Testis (tissue), 2 donors: ENCODE measurements at regions not wholly inside any gene's neighbourhood (a gene's known extent, or its start where the extent isn't known, plus 50 kb on each side); places are given as distances from the start of the nearest gene placed in this dataset.

Experiments used
- DNase-seq: peaks from one replicate; pipeline ENCODE4 v3.0.0-alpha.2; 2019
- H3K27ac ChIP-seq, 2 donors: fragments of 200-600 bp; sonication (generic); one replicate each; pipeline ENCODE4 v1.5.1; 2019
- H3K27me3 ChIP-seq: fragments of 200-600 bp; sonication (generic); one replicate; pipeline ENCODE4 v1.5.1; 2019
- H3K36me3 ChIP-seq: fragments of 200-600 bp; sonication (generic); one replicate; pipeline ENCODE4 v1.5.1; 2017; ENCODE audit warnings: low read depth; ENCODE audit errors: missing control alignments
- H3K4me1 ChIP-seq: fragments of 200-600 bp; sonication (generic); one replicate; pipeline ENCODE4 v1.5.1; 2019
- H3K4me3 ChIP-seq, 2 donors: fragments of 200-600 bp; sonication (generic); one replicate each; pipeline ENCODE4 v1.5.1; 2017 to 2019
- H3K9me3 ChIP-seq: fragments of 200-600 bp; sonication (generic); one replicate; pipeline ENCODE4 v1.5.1; 2017
- POLR2A ChIP-seq: fragments of 450-650 bp; IDR thresholded peaks from one replicate; pipeline ENCODE4 v1.6.1; 2017; ENCODE audit warnings: antibody characterized with exemption, mild to moderate bottlenecking, moderate library complexity
- WGBS, 2 donors: methylation state at CpG; one replicate each; pipeline ENCODE4 v1.1.5; 2018; 5-methylcytosine and 5-hydroxymethylcytosine counted together
- intact Hi-C: fragments of 100-400 bp; cut with DNase I; formaldehyde crosslinking; loops from one replicate; pipeline ENCODE4 v1.15.1; 2023; ENCODE audit warnings: low total_unique reads
- TF ChIP-seq, protein P1 (sequence below), 3 experiments: fragments of 450-650 bp in 2 of 3; fragments of 200-600 bp in 1 of 3; sonication (generic) in 1 of 3; IDR thresholded peaks; one replicate each; pipeline ENCODE4 v1.5.1; 2016 to 2019; ENCODE audit warnings: antibody characterized with exemption in 3 of 3, mild to moderate bottlenecking in 2 of 3, moderate library complexity in 1 of 3

DNA sequence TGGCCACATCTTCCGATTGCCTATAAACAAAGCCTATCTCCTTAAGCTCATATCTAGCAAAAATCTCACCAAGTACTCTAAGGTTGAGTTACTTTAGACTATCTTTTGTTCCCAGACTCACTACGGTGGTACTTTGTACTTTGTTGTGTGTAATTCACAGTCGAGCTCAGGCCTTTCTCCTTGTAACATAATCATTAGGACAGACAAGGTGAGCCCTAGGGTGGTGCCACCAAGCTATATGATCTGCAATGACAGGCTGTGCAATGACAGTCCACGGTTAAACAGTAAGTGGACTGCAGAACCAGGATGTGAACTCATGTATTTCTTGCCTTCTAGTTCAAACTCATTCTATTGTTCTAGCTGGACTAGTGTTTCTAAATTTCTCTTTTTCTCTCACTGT is 132.2 kb downstream of the UBE2U start:
- intact Hi-C loops: no loop called here

DNA sequence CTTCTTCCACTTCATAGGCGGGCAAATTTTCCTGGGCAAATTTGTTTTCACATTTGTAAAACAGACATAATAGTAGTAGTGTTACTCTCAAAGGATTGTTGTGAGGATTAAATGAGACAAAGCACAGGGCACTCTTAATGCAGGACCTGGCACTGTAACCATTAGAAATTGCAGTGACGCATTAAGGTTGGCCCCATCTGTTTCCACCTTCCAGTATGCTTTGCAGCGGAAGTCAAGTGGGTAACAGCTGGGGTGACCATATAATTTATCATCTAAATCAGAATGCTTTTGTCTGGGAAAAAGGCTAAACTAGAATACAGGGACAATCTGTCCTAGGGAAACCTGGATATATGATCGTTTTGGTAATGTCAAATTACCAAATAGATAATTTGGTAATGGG is 132.5 kb upstream of the CACHD1 start:
- intact Hi-C loops: no loop called here
- WGBS, 2 donors: 78 to 94% methylated on average over 4 of the region's 4 CpGs
- TF ChIP-seq, protein P1, sequence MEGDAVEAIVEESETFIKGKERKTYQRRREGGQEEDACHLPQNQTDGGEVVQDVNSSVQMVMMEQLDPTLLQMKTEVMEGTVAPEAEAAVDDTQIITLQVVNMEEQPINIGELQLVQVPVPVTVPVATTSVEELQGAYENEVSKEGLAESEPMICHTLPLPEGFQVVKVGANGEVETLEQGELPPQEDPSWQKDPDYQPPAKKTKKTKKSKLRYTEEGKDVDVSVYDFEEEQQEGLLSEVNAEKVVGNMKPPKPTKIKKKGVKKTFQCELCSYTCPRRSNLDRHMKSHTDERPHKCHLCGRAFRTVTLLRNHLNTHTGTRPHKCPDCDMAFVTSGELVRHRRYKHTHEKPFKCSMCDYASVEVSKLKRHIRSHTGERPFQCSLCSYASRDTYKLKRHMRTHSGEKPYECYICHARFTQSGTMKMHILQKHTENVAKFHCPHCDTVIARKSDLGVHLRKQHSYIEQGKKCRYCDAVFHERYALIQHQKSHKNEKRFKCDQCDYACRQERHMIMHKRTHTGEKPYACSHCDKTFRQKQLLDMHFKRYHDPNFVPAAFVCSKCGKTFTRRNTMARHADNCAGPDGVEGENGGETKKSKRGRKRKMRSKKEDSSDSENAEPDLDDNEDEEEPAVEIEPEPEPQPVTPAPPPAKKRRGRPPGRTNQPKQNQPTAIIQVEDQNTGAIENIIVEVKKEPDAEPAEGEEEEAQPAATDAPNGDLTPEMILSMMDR (IDR thresholded peaks at IDR 0.05): no peak
- TF ChIP-seq POLR2A: no peak
- no peak for DNase-seq
- Histone ChIP-seq H3K27me3 (no peaks in the 10 kb centered on the region), H3K27ac (no peak overlapping the region), H3K36me3 (no peaks in the 10 kb centered on the region), H3K4me3 (no peak overlapping the region), H3K9me3 (no peaks in the 10 kb centered on the region), H3K4me1 (no peaks in the 10 kb centered on the region)

More for the DNA sequence above, 132.2 kb downstream of the UBE2U start:
- Histone ChIP-seq H3K4me1 (no peaks in the 10 kb centered on the region), H3K9me3 (no peaks in the 10 kb centered on the region), H3K4me3 (no peak overlapping the region), H3K36me3 (no peaks in the 10 kb centered on the region), H3K27me3 (no peaks in the 10 kb centered on the region), H3K27ac (no peak overlapping the region)
- TF ChIP-seq POLR2A: no peak
- TF ChIP-seq, protein P1 (IDR thresholded peaks at IDR 0.05): no peak
- no peak for DNase-seq
- 81 to 95% methylated on average over 4 of the region's 4 CpGs for WGBS, 2 donors

DNA sequence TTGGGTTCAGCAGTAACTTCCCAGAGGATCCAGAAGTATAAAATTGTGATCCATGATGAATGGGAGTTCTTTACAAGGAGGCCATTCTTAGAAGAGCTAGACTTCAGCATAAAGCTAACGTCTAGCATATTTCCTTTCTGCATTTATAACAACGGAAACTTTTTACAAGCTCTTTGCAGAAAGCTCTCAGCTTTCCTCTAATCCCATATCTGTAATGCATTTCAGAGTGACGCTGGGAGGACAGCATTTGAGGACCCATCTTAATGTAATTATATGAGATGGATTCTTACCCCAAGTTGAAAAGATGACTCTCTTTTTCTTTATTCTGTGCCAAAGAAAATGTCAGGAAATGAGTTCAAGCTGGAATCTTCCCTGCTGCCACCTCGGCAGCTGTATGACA is 132.0 kb upstream of the CACHD1 start:
- 74 to 82% methylated on average over 4 of the region's 4 CpGs for WGBS, 2 donors
- no peaks in the 10 kb centered on the region for H3K9me3 ChIP-seq
- DNase-seq: no peak
- TF ChIP-seq, protein P1 (IDR thresholded peaks at IDR 0.05): no peak
- no peak for TF ChIP-seq POLR2A
- no peak overlapping the region for H3K4me3 ChIP-seq
- intact Hi-C loops: no loop called here
- no peaks in the 10 kb centered on the region for H3K27me3 ChIP-seq
- no peaks in the 10 kb centered on the region for H3K36me3 ChIP-seq
- no peaks in the 10 kb centered on the region for H3K4me1 ChIP-seq
- H3K27ac ChIP-seq: no peak overlapping the region

DNA sequence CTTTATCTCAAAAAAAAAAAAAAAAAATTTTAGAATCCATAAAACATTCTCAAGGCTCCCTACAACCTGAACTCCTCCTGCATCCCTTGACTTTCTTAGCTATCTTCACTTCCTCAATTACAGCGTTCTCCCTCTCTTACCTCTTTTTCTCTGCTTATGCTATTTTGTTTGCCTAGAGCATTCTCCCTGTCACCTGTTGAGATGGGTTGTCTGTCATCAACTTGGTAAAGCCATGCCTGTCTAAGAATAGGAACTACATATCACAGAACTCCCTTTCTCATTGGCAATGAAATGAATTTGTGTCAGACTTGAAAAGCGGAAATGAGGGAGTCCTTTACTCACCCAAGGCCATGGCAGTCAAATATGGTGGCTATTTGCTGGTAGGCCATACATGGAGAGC is 129.6 kb upstream of the CACHD1 start:
- TF ChIP-seq POLR2A: no peak
- TF ChIP-seq, protein P1 (IDR thresholded peaks at IDR 0.05): no peak
- no peak for DNase-seq
- H3K27ac ChIP-seq: no peak overlapping the region
- H3K36me3 ChIP-seq: no peaks in the 10 kb centered on the region
- H3K9me3 ChIP-seq: no peaks in the 10 kb centered on the region
- intact Hi-C loops: no loop called here
- H3K4me3 ChIP-seq: no peak overlapping the region
- no peaks in the 10 kb centered on the region for H3K4me1 ChIP-seq
- H3K27me3 ChIP-seq: no peaks in the 10 kb centered on the region
- WGBS, 2 donors: 90 to 95% methylated on average over 2 of the region's 2 CpGs

DNA sequence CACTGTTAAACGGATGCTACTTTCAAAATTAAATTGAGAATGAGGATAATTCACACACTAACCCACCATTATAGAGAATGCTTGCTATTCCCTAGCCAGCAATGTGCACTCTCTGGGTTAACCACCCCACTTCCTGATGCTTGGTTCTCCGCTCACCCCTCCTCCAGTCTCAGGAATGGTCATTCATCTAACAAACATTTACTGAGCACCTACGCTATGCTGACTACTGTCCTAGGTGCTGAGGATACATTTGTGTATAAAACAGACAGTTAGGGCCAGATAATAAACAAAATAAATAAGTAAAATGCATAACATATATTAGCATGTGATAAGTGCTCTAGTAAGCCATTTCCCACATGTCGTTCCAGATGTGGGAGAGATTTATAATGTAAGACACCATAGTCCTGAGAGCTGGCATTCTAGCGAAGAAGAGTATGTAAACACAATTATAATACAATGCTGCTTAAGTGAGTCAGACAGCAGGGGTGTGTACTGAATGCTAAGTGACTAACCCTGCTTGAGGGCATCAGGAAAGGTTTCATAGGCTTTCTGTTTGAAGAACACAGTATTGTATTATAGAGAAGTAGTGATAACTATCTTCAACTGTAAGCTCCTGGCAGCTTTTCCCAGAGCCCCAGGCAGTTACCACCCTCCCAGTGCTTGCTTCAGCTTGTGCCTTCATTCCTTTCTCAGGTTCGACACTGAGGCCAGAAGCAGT is 126.7 kb upstream of the CACHD1 start:
- Histone ChIP-seq H3K9me3 (no peaks in the 10 kb centered on the region), H3K27me3 (no peaks in the 10 kb centered on the region), H3K36me3 (no peaks in the 10 kb centered on the region), H3K4me1 (no peaks in the 10 kb centered on the region), H3K4me3 (no peak overlapping the region), H3K27ac (no peak overlapping the region)
- 88 to 90% methylated on average over 6 of the region's 6 CpGs for WGBS, 2 donors
- DNase-seq: no peak
- no peak for TF ChIP-seq POLR2A
- TF ChIP-seq, protein P1 (IDR thresholded peaks at IDR 0.05): no peak
- intact Hi-C loops: no loop called here
